KMS-11 (cell line): ENCODE measurements at regions not wholly inside any gene's neighbourhood (a gene's known extent, or its start where the extent isn't known, plus 50 kb on each side); places are given as distances from the start of the nearest gene placed in this dataset.

Source experiments
- H2AFZ ChIP-seq: fragments of 200-600 bp; sonication (generic); 2 replicates; pipeline ENCODE4 v1.6.1; 2016; ENCODE audit warnings: antibody characterized with exemption, mixed run types, low read depth
- H3K27ac ChIP-seq: fragments of 200-600 bp; sonication (generic); 2 replicates; pipeline ENCODE4 v1.6.1; 2016; ENCODE audit warnings: mild to moderate bottlenecking, mixed run types
- H3K27me3 ChIP-seq: fragments of 200-600 bp; sonication (generic); 2 replicates; pipeline ENCODE4 v1.6.1; 2017; ENCODE audit warnings: mild to moderate bottlenecking, low read depth, mixed run types, moderate library complexity; ENCODE audit not compliant: insufficient read depth
- H3K36me3 ChIP-seq: fragments of 200-600 bp; sonication (generic); 2 replicates; pipeline ENCODE4 v1.6.1; 2017; ENCODE audit warnings: mild to moderate bottlenecking, mixed run types; ENCODE audit not compliant: insufficient read depth
- H3K4me1 ChIP-seq: fragments of 200-600 bp; sonication (generic); 2 replicates; pipeline ENCODE4 v1.6.1; 2016; ENCODE audit warnings: mild to moderate bottlenecking, low read depth, mixed run types; ENCODE audit not compliant: poor library complexity, severe bottlenecking
- H3K4me2 ChIP-seq: fragments of 200-600 bp; sonication (generic); 2 replicates; pipeline ENCODE4 v1.7.0; 2016; ENCODE audit warnings: mild to moderate bottlenecking, mixed run types
- H3K4me3 ChIP-seq: fragments of 200-600 bp; sonication (generic); IDR thresholded peaks from 2 replicates; pipeline ENCODE4 v1.6.1; 2017; ENCODE audit warnings: low read depth, low read length, mixed read lengths; ENCODE audit not compliant: insufficient read depth
- H3K79me2 ChIP-seq: fragments of 200-600 bp; sonication (generic); 2 replicates; pipeline ENCODE4 v1.6.1; 2016; ENCODE audit warnings: low read depth, mixed run types; ENCODE audit not compliant: insufficient read depth
- H3K9ac ChIP-seq: fragments of 200-600 bp; sonication (generic); 2 replicates; pipeline ENCODE4 v1.6.1; 2016; ENCODE audit warnings: mild to moderate bottlenecking, mixed run types
- H4K20me1 ChIP-seq: fragments of 200-600 bp; sonication (generic); 2 replicates; pipeline ENCODE4 v1.6.1; 2016; ENCODE audit warnings: mild to moderate bottlenecking, mixed run types; ENCODE audit not compliant: insufficient read depth
- TF ChIP-seq, protein P1 (sequence below): fragments of 200-600 bp; sonication (generic); conservative IDR thresholded peaks from 2 replicates; pipeline ENCODE4 v1.6.1; 2017; ENCODE audit warnings: low read depth, mild to moderate bottlenecking, antibody characterized with exemption, low read length, moderate library complexity, mixed read lengths

DNA sequence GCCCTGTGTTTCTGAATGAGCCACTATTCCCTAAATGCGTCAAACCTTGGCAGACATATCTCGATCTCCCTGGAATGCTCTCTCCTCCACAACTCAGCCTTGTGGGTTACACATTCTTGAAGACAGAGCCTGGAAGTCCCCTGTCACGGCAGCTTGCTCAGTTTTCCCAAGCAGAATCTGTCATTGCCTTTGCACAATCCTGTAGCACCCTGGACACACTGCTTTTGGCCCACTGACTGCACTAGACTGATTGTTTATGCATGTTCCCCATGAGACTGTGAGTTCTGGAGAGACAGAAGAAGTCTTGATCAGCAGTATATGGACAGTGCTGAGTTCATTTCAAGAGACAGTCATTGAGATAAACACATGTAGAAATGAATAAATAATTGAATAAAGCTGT lies 406.7 kb downstream of the CD83 start:
- TF ChIP-seq, protein P1, sequence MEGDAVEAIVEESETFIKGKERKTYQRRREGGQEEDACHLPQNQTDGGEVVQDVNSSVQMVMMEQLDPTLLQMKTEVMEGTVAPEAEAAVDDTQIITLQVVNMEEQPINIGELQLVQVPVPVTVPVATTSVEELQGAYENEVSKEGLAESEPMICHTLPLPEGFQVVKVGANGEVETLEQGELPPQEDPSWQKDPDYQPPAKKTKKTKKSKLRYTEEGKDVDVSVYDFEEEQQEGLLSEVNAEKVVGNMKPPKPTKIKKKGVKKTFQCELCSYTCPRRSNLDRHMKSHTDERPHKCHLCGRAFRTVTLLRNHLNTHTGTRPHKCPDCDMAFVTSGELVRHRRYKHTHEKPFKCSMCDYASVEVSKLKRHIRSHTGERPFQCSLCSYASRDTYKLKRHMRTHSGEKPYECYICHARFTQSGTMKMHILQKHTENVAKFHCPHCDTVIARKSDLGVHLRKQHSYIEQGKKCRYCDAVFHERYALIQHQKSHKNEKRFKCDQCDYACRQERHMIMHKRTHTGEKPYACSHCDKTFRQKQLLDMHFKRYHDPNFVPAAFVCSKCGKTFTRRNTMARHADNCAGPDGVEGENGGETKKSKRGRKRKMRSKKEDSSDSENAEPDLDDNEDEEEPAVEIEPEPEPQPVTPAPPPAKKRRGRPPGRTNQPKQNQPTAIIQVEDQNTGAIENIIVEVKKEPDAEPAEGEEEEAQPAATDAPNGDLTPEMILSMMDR, result no peak
- no peak overlapping the region for H2AFZ ChIP-seq
- no peaks in the 10 kb centered on the region for H3K79me2 ChIP-seq
- H3K36me3 ChIP-seq, result no peaks in the 10 kb centered on the region
- no peak overlapping the region for H3K4me2 ChIP-seq
- no peaks in the 10 kb centered on the region for H4K20me1 ChIP-seq
- no peak overlapping the region for H3K27ac ChIP-seq
- no peak overlapping the region for H3K9ac ChIP-seq
- no peaks in the 10 kb centered on the region for H3K4me1 ChIP-seq
- H3K27me3 ChIP-seq, result no peaks in the 10 kb centered on the region
- no peak overlapping the region for H3K4me3 ChIP-seq

DNA sequence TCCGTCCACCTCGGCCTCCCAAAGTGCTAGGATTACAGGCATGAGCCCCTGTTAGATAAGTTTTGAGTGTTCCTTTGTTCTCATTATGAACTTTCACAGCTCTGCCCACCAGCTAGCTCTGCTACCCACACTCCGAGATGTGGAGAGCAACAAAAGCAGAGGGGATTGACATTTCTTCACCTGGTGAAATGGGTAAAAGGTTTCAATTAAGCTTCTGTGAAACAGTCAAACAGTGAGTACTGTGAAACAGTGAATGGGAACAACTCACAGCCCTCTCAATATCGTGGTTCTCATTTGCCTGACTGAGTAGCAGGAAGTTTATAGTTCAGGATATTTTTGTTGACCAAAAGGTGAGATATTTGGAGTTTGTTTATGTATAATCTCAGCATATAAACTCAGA lies 412.8 kb downstream of the CD83 start:
- Histone ChIP-seq H3K4me2 (no peak overlapping the region), H3K36me3 (no peaks in the 10 kb centered on the region), H4K20me1 (no peaks in the 10 kb centered on the region), H3K4me1 (no peaks in the 10 kb centered on the region), H3K27ac (no peak overlapping the region), H3K79me2 (no peaks in the 10 kb centered on the region), H3K9ac (no peak overlapping the region), H2AFZ (no peak overlapping the region), H3K27me3 (no peaks in the 10 kb centered on the region), H3K4me3 (no peak overlapping the region)
- TF ChIP-seq, protein P1, result no peak

DNA sequence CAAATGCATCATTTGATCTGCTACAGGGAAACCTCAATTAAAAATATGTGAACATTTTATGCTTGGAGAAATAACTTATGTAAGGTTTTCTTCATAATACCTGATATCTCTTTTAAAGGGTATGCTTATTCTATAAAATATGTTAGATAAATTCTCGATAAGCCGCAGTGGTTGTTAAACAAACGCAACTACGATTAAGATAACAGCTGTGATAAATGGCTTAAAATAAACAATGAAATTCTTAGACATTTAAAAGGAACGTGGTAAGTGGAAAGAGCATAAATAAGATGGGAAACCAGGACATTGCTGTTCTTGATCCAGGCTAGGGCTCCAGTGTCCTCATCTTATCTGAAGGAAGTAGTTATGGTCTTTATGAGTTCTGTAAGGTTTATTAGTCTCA lies 415.9 kb downstream of the CD83 start:
- H3K4me3 ChIP-seq, result no peak overlapping the region
- TF ChIP-seq, protein P1, result no peak
- H4K20me1 ChIP-seq, result no peaks in the 10 kb centered on the region
- H3K9ac ChIP-seq, result no peak overlapping the region
- H3K4me1 ChIP-seq, result no peaks in the 10 kb centered on the region
- H3K27ac ChIP-seq, result no peak overlapping the region
- H3K36me3 ChIP-seq, result no peaks in the 10 kb centered on the region
- no peaks in the 10 kb centered on the region for H3K27me3 ChIP-seq
- no peaks in the 10 kb centered on the region for H3K79me2 ChIP-seq
- H3K4me2 ChIP-seq, result no peak overlapping the region
- no peak overlapping the region for H2AFZ ChIP-seq

DNA sequence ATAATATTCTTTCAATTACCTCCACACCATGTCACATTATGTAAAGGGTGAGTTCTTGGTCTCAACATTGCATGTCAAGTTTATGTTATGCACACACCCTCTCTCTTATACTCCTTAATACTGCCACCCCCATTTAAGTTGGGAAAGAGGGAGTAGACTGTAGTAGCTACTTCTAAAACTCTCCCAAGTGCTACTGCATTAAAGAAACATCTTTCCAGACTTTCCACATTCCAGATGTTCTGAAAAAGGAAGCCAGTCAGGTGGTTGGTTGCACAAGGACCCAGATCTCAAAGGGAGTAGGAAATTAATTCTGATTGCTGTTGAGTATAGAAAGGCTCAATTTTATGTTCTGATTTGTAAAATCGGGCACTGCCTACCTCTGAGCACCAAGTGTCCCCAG lies 419.5 kb downstream of the CD83 start:
- Histone ChIP-seq H3K4me3 (no peak overlapping the region), H3K4me1 (no peaks in the 10 kb centered on the region), H3K9ac (no peak overlapping the region), H3K4me2 (no peak overlapping the region), H2AFZ (no peak overlapping the region), H3K27me3 (no peaks in the 10 kb centered on the region), H3K36me3 (no peaks in the 10 kb centered on the region), H4K20me1 (no peaks in the 10 kb centered on the region), H3K79me2 (no peaks in the 10 kb centered on the region), H3K27ac (no peak overlapping the region)
- TF ChIP-seq, protein P1, result no peak

DNA sequence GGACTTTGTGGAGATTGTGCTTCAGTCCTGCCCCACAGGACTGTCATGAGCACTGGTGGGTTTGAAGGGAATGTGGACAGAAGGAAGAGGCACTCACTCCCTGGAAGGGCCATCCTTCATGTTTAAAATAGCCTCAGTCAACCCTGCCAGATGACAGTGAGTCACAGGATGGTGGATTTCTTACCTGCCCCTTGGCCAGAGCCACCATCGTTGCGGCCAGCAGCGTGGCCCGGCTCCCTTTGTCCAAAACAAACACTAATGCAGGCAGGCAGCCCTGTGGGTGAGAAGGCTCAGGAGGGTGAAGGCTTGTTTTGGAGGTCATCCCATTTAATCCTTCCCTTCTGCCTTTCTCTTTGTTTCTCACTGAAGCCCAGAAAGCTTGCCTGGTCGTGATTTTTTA lies 422.7 kb downstream of the CD83 start:
- H3K4me3 ChIP-seq, result no peak overlapping the region
- H3K4me2 ChIP-seq, result no peak overlapping the region
- H3K36me3 ChIP-seq, result no peaks in the 10 kb centered on the region
- H4K20me1 ChIP-seq, result no peaks in the 10 kb centered on the region
- H3K79me2 ChIP-seq, result no peaks in the 10 kb centered on the region
- no peak overlapping the region for H3K27ac ChIP-seq
- H3K27me3 ChIP-seq, result no peaks in the 10 kb centered on the region
- H2AFZ ChIP-seq, result no peak overlapping the region
- TF ChIP-seq, protein P1, result no peak
- no peaks in the 10 kb centered on the region for H3K4me1 ChIP-seq
- H3K9ac ChIP-seq, result no peak overlapping the region
